CD4-positive, alpha-beta T cell treated with Interleukin-15 for 4 hours (primary cell): ENCODE measurements at regions not wholly inside any gene's neighbourhood (a gene's known extent, or its start where the extent isn't known, plus 50 kb on each side); places are given as distances from the start of the nearest gene placed in this dataset.
"Not testable (repeated sequence)": the region's sequence is repeated elsewhere in the genome, so short reads cannot be mapped to it uniquely, and the experiment has no call there.

Experiments used
- DNase-seq: peaks from one replicate; pipeline ENCODE4 v3.0.0-alpha.2; 2020; ENCODE audit warnings: low spot score

DNA sequence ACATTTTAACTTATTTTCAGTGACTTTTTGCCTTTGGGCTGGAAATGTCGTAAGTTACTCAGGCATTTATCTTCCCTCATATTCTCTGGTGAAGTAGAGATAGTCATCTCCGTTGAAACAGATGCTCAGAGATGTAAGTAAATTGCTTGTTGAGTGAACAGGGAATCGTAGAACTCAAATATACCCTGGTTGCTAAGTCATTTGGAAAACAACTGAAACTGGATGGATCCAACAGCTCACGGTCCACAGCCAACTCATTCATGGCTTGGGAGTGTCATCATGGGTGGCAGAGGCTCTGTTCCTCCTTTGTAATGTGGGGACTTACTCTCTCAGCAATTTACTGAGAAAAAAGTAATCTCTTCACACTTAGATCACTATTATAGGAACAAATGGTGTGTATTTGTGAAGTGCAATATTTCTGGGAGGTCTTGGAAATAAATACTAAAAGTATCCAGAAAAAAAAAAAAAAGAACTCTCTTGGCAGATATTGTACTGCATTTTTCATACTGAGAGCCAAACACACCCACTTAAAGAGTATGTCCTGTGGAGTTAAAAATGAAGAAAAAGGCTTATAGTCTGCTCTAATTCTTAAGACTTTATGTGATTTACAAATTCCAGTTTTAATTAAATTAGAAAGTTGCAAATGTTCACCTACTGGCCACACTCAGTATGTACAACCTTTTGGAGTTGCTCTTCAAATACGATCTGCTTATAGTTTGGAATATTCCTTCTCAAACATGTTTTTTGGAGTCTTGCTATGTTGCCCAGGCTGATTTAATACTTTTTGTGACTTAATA is 107.4 kb downstream of the LEPR start:
- no peak for DNase-seq

DNA sequence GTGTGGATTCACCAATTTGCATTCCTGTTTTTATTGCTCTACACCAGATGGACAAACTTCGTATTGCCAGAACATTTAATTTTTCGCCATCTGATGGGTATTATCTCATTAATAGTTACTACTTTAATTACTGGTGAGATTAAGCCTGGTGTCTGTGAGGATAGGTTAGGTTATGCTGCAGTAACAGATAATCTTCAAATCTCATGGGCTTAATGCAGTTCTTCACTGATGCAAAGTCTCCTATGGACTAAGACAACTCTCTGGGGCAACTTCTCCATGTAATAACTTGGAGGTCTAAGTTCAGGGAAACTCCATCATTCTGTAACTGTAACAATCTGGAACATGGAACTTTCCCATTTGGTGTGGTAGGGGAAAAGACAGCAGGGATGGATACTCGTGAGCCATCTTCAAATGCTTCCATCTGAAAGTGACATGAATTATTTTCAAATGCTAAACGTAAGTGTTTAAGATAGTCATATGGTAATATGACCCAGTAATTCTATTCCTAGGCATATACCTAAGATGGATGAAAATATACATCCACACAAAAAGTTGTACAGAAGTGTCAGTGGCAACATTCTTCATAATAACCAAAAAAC is 111.6 kb downstream of the LEPR start:
- no peak for DNase-seq

DNA sequence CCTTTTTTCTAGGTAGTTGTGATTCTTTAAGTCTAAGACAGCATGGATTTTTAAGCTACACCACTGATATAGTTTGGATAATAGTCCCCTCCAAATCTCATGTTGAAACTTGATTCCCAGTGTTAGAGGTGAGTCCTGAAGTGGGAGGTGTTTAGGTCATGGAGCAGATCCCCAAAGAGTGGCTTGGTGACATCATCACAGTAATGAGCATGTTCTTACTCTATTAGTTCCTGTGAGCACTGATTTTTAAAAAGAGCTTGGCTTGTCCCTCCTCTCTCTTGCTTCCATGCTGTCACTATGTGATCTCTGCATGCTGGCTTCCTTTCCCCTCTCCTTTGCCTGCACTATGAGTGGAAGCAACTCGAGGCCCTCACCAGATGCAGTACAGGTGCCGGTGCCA is 115.5 kb downstream of the LEPR start:
- DNase-seq, result no peak

GRCh38 chr1:65538086-65538485 is 117.6 kb downstream of the LEPR start:
- no peak for DNase-seq

- DNase-seq, result no peak
These were observed 118.2 kb downstream of the LEPR start for GRCh38 chr1:65538664-65539063.

DNA sequence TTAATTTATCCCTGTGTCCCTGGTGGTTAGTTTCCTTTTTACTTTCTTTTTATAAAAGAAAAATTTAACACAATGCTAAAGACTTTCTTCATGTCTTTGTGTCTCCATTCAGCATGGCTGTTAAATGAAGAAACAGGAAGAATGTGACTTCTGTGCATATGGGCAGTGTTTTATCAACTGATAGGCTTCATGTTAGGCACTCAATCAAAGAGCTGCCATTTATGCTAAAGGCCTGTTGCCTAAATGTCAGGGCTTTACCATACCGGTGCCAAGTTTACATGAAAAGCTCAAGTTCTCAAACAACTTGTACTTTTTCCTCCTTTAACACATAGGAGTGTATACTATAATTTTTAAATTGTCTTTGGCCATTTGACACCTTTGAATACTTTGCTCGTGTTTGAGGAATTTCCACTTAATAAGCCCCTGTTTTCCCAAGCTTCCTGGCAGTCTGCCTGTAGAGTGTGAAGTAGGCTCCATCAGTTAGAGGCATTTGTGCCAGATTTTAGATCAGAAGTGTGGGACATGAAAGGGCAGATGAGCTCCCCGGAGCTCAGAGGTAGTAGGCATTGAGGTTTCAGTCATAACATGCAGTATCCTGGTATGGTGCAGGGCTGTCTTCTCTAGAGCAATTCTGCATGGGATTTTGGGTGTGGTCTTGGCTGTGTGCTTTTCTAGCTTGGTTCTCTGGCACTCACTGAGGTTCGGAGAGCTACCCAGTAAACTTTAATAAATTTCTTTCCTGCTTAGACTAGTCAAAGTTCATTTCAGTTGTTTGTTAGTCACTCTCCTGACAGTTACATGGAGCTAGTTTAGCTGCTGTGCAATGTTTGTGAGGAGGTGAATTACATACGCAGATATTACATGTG is 119.0 kb downstream of the LEPR start:
- no peak for DNase-seq

DNA sequence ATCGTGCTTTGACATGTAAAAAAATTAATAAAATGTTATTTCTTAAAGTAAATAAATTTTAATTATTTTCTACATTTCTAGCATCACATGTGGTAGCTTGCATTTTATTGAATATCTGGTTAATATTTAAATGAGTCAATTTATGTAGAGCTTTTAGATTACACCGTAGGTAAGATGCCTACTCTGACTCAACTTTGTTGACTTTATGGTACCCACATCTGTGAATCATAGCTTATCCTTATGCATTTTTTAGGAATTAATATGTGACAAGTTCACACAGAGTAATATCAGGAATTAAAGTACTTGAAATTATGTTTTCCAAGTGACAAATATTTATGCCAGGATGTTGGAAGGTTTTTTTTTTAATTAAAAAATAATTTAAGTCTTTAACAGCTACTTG is 120.7 kb downstream of the LEPR start:
- no peak for DNase-seq

- no peak for DNase-seq
These were observed 121.4 kb downstream of the LEPR start for GRCh38 chr1:65541865-65542264.

DNA sequence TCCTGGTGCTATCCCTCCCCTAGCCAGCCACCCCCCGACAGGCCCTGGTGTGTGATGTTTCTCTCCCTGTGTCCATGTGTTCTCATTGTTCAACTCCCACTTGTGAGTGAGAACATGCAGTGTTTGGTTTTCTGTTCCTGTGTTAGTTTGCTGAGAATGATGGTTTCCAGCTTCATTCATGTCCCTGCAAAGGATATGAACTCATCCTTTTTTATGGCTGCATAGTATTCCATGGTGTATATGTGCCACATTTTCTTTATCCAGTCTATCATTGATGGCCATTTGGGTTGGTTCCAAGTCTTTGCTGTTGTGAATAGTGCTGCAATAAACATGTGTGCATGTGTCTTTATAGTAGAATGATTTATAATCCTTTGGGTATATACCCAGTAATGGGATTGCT is 122.1 kb downstream of the LEPR start:
- DNase-seq, result not testable (repeated sequence)

DNA sequence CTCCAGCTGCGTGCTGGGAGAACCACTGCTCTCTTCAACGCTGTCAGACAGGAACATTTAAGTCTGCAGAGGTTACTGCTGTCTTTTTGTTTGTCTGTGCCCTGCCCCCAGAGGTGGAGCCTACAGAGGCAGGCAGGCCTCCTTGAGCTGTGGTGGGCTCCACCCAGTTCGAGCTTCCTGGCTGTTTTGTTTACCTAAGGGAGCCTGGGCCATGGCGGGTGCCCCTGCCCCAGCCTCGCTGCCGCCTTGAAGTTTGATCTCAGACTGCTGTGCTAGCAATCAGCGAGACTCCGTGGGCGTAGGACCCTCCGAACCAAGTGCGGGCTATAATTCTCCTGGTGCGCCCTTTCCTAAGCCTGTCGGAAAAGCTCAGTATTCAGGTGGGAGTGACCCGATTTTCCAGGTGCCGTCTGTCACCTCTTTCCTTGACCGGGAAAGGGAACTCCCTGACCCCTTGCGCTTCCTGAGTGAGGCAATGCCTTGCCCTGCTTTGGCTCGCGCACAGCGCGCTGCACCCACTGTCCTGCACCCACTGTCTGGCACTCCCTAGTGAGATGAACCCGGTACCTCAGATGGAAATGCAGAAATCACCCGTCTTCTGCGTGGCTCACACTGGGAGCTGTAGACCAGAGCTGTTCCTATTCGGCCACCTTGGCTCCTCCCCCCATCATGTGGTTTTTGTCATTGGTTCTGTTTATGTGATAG is 130.0 kb downstream of the LEPR start:
- DNase-seq, result not testable (repeated sequence)

DNA sequence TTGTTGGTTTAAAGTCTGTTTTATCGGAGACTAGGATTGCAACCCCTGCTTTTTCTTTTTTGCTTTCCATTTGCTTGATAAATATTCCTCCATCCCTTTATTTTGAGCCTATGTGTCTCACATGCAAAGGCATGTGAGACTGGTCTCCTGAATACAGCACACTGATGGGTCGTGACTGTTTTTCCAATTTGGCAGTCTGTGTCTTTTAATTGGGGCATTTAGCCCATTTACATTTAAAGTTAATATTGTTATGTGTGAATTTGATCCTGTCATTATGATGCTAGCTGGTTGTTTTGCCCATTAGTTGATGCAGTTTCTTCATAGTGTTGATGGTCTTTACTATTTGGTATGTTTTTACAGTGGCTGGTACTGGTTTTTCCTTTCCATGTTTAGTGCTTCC is 132.0 kb downstream of the LEPR start:
- not testable (repeated sequence) for DNase-seq

- not testable (repeated sequence) for DNase-seq
These were observed 133.8 kb downstream of the LEPR start for GRCh38 chr1:65554086-65554764.

- no peak for DNase-seq
These were observed 134.4 kb downstream of the LEPR start for GRCh38 chr1:65554829-65555228.

DNA sequence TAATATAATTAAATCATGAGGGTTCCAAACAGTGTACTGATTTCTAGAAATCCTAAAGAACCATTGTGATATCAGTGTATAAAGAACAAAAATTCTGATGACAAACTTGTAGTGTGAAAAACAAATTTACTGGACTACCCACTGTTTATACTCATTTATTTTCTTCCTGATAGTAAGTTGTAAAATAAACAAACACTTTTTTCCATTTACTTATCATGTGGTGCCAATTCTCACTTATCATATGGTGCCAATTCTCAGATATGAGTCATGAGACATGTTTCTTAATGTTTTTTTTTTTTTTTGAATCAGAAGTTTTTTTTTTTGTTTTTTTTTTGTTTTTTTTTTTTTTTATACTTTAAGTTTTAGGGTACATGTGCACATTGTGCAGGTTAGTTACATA is 137.7 kb downstream of the LEPR start:
- DNase-seq, result no peak

- no peak for DNase-seq
These were observed 144.0 kb downstream of the LEPR start for GRCh38 chr1:65564493-65564892.

- no peak for DNase-seq
These were observed 147.8 kb downstream of the LEPR start for GRCh38 chr1:65568285-65568684.

GRCh38 chr1:65572701-65573421 is 152.4 kb downstream of the LEPR start:
- DNase-seq, result no peak

GRCh38 chr1:65577278-65577677 is 156.8 kb downstream of the LEPR start:
- DNase-seq, result no peak

- DNase-seq, result not testable (repeated sequence)
These were observed 157.5 kb downstream of the LEPR start for GRCh38 chr1:65577982-65578381.

DNA sequence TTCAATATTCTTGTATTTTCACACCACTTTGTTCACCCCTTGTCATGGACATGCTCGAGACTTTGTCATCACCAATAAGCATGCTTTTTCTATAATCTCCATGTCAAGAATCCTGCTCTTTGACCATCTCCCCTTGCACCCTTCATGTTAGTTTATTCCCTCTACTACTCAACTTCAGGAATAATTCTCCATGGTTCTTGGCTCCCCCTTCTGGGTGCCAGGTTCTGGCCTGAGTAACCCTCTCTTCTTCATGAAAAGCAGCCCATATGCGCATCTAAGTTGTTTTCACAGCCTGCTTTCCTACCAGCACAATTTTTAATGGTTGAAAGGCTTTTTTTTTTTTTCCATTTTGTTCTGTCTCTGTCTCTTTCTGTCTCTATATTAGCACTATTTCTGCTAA is 160.7 kb downstream of the LEPR start:
- no peak for DNase-seq

- no peak for DNase-seq
These were observed 163.9 kb downstream of the LEPR start for GRCh38 chr1:65584399-65584798.
